ENCODE measurements at regions not wholly inside any gene's neighbourhood (a gene's known extent, or its start where the extent isn't known, plus 50 kb on each side); places are given as distances from the start of the nearest gene placed in this dataset.

- POLR2A ChIA-PET: no interaction called here
- no peak for TF ChIP-seq BHLHE40 (IDR thresholded peaks at IDR 0.05; ENCODE audit: borderline replicate concordance)
- TF ChIP-seq, protein P1, sequence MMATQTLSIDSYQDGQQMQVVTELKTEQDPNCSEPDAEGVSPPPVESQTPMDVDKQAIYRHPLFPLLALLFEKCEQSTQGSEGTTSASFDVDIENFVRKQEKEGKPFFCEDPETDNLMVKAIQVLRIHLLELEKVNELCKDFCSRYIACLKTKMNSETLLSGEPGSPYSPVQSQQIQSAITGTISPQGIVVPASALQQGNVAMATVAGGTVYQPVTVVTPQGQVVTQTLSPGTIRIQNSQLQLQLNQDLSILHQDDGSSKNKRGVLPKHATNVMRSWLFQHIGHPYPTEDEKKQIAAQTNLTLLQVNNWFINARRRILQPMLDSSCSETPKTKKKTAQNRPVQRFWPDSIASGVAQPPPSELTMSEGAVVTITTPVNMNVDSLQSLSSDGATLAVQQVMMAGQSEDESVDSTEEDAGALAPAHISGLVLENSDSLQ (IDR thresholded peaks at IDR 0.05): no peak
- TF ChIP-seq FOXM1 (IDR thresholded peaks at IDR 0.05; ENCODE audit: borderline replicate concordance): no peak
- no peak for TF ChIP-seq ELF4 (IDR thresholded peaks at IDR 0.05)
- no peak for TF ChIP-seq SP1 (IDR thresholded peaks at IDR 0.05)
- TF ChIP-seq CTBP1 (IDR thresholded peaks at IDR 0.05; ENCODE audit: borderline replicate concordance): no peak
- CTCF ChIA-PET: no interaction called here
- DNase-seq (ENCODE audit: extremely low spot score): no peak
These were observed 544.4 kb downstream of the EFNA5 start for GRCh38 chr5:107126341-107126740.

DNA sequence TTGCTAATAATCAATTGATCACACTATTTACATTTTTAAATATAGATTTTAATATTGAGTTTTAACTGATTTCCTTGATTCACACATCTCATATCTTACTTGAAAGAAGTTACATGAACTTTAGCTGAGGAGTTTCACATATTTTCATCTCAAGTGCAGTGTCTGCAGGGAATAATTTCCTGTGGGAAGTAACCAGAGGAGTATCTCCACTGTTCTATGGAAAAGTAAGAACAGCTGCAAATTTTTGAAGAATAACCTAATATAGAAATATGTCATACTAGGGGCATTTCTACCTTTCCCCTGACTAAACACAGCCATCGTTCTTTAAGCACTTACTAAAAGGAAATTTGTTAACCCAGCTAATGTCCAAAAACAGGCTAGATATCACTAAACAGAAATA, 546.4 kb downstream of the EFNA5 start:
- ChIA-PET POLR2A (no interaction called here), CTCF (no interaction called here)
- DNase-seq (ENCODE audit: extremely low spot score): no peak
- TF ChIP-seq SUZ12 (IDR thresholded peaks at IDR 0.05) (no peak), TARDBP (IDR thresholded peaks at IDR 0.05) (no peak), FOXA1 (IDR thresholded peaks at IDR 0.05) (no peak), BHLHE40 (IDR thresholded peaks at IDR 0.05; ENCODE audit: borderline replicate concordance) (no peak), ELF4 (IDR thresholded peaks at IDR 0.05) (no peak), HDGF (IDR thresholded peaks at IDR 0.05; ENCODE audit: borderline replicate concordance) (no peak), L3MBTL2 (conservative IDR thresholded peaks at IDR 0.05) (no peak), FOXM1 (IDR thresholded peaks at IDR 0.05; ENCODE audit: borderline replicate concordance) (no peak), LEF1 (IDR thresholded peaks at IDR 0.05; ENCODE audit: borderline replicate concordance) (no peak), CTBP1 (IDR thresholded peaks at IDR 0.05; ENCODE audit: borderline replicate concordance) (no peak), ZNF384 (IDR thresholded peaks at IDR 0.05) (no peak), ARNT (IDR thresholded peaks at IDR 0.05) (no peak), NFRKB (IDR thresholded peaks at IDR 0.05) (no peak)
- TF ChIP-seq, protein P1 (IDR thresholded peaks at IDR 0.05): no peak

DNA sequence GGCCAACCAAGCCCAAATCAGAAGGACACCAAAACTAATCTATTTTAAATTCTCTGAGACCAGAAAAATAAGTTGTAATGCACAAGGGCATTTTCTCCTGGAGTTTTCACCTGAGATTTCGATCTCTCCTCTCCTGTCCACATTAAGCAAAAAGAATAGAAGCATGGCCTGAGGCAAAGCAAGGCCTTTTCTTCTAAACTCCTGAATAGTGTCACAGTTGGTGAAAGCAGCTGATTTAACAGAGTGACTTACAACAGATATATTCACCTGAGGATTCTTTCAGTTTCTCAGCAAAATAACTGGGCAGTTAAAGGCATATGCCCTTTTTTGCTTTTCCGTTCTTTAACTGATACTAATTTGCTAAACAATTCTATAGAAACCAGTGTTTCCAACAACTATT, 547.7 kb downstream of the EFNA5 start:
- CTCF ChIA-PET: no interaction called here
- no peak for DNase-seq (ENCODE audit: extremely low spot score)
- POLR2A ChIA-PET: no interaction called here
- TF ChIP-seq FOXM1 (IDR thresholded peaks at IDR 0.05; ENCODE audit: borderline replicate concordance) (no peak), TARDBP (IDR thresholded peaks at IDR 0.05) (no peak), FOXA1 (IDR thresholded peaks at IDR 0.05) (no peak)
- TF ChIP-seq, protein P1 (IDR thresholded peaks at IDR 0.05): no peak

- TF ChIP-seq, protein P1 (IDR thresholded peaks at IDR 0.05): no peak
- TF ChIP-seq LEF1 (IDR thresholded peaks at IDR 0.05; ENCODE audit: borderline replicate concordance) (no peak), BHLHE40 (IDR thresholded peaks at IDR 0.05; ENCODE audit: borderline replicate concordance) (no peak), ARNT (IDR thresholded peaks at IDR 0.05) (no peak), FOXM1 (IDR thresholded peaks at IDR 0.05; ENCODE audit: borderline replicate concordance) (no peak), HDGF (IDR thresholded peaks at IDR 0.05; ENCODE audit: borderline replicate concordance) (no peak), CTBP1 (IDR thresholded peaks at IDR 0.05; ENCODE audit: borderline replicate concordance) (no peak), L3MBTL2 (conservative IDR thresholded peaks at IDR 0.05) (no peak)
- POLR2A ChIA-PET: no interaction called here
- no peak for DNase-seq (ENCODE audit: extremely low spot score)
- CTCF ChIA-PET: no interaction called here
These were observed 548.8 kb downstream of the EFNA5 start for GRCh38 chr5:107121793-107122519.

GRCh38 chr5:107119656-107120055, 551.1 kb downstream of the EFNA5 start:
- CTCF ChIA-PET: no interaction called here
- POLR2A ChIA-PET: no interaction called here
- DNase-seq (ENCODE audit: extremely low spot score): no peak
- TF ChIP-seq ARNT (IDR thresholded peaks at IDR 0.05) (no peak), SUZ12 (IDR thresholded peaks at IDR 0.05) (no peak), LEF1 (IDR thresholded peaks at IDR 0.05; ENCODE audit: borderline replicate concordance) (no peak), TARDBP (IDR thresholded peaks at IDR 0.05) (no peak), FOXM1 (IDR thresholded peaks at IDR 0.05; ENCODE audit: borderline replicate concordance) (no peak), SP1 (IDR thresholded peaks at IDR 0.05) (no peak), FOXK2 (IDR thresholded peaks at IDR 0.05) (no peak), FOXA1 (IDR thresholded peaks at IDR 0.05) (no peak), ZNF384 (IDR thresholded peaks at IDR 0.05) (no peak), HDGF (IDR thresholded peaks at IDR 0.05; ENCODE audit: borderline replicate concordance) (no peak), ELF4 (IDR thresholded peaks at IDR 0.05) (no peak), BHLHE40 (IDR thresholded peaks at IDR 0.05; ENCODE audit: borderline replicate concordance) (no peak), L3MBTL2 (conservative IDR thresholded peaks at IDR 0.05) (no peak)
- TF ChIP-seq, protein P1 (IDR thresholded peaks at IDR 0.05): no peak

All from HEK293T (cell line).